Loucy (cell line): ENCODE measurements at regions not wholly inside any gene's neighbourhood (a gene's known extent, or its start where the extent isn't known, plus 50 kb on each side); places are given as distances from the start of the nearest gene placed in this dataset.

Source experiments
- H2AFZ ChIP-seq: fragments of 200-600 bp; sonication (generic); 2 replicates; pipeline ENCODE4 v1.6.0; 2016; ENCODE audit warnings: antibody characterized with exemption, mild to moderate bottlenecking, low read length, moderate library complexity
- H3F3A ChIP-seq: fragments of 200-600 bp; 2 replicates; pipeline ENCODE4 v1.6.0; 2016; ENCODE audit warnings: antibody characterized with exemption, low read depth, mild to moderate bottlenecking
- H3K27me3 ChIP-seq: fragments of 200-600 bp; sonication (generic); 2 replicates; pipeline ENCODE4 v1.6.1; 2014; ENCODE audit warnings: low read length, mild to moderate bottlenecking; ENCODE audit not compliant: insufficient read depth, poor library complexity, severe bottlenecking
- H3K36me3 ChIP-seq: fragments of 200-600 bp; sonication (generic); 2 replicates; pipeline ENCODE4 v1.6.1; 2016; ENCODE audit warnings: low read length; ENCODE audit not compliant: insufficient read depth
- H3K4me1 ChIP-seq: fragments of 200-600 bp; sonication (generic); 2 replicates; pipeline ENCODE4 v1.5.1; 2014; ENCODE audit warnings: low read length, mild to moderate bottlenecking; ENCODE audit not compliant: insufficient read depth, poor library complexity, severe bottlenecking
- H3K4me2 ChIP-seq: fragments of 200-600 bp; sonication (generic); 2 replicates; pipeline ENCODE4 v1.6.0; 2014; ENCODE audit warnings: antibody characterized with exemption, low read length, low read depth, mild to moderate bottlenecking; ENCODE audit not compliant: poor library complexity, severe bottlenecking
- H3K4me3 ChIP-seq: fragments of 200-600 bp; sonication (generic); 2 replicates; pipeline ENCODE4 v1.5.1; 2014; ENCODE audit warnings: low read length, mild to moderate bottlenecking, mixed read lengths; ENCODE audit not compliant: poor library complexity, severe bottlenecking
- H3K79me2 ChIP-seq: fragments of 200-600 bp; sonication (generic); 2 replicates; pipeline ENCODE4 v1.6.1; 2014; ENCODE audit warnings: low read length; ENCODE audit not compliant: insufficient read depth
- H3K9ac ChIP-seq: fragments of 200-600 bp; sonication (generic); 2 replicates; pipeline ENCODE4 v1.6.0; 2014; ENCODE audit warnings: mild to moderate bottlenecking, low read depth, low read length, moderate library complexity; ENCODE audit not compliant: poor library complexity, severe bottlenecking
- H3K9me2 ChIP-seq: fragments of 200-600 bp; sonication (generic); replicated peaks from 2 replicates; pipeline ENCODE4 v1.6.1; 2016; ENCODE audit warnings: low read depth, low read length, mixed read lengths
- H3K9me3 ChIP-seq: fragments of 200-600 bp; sonication (generic); 2 replicates; pipeline ENCODE4 v1.6.1; 2014; ENCODE audit warnings: mild to moderate bottlenecking, antibody characterized with exemption, low read length, low read depth; ENCODE audit not compliant: insufficient read depth
- H4K20me1 ChIP-seq: fragments of 200-600 bp; sonication (generic); 2 replicates; pipeline ENCODE4 v1.6.0; 2014; ENCODE audit warnings: antibody characterized with exemption, low read length, mild to moderate bottlenecking; ENCODE audit not compliant: insufficient read depth, poor library complexity, severe bottlenecking
- EZH2phosphoT487 ChIP-seq: fragments of 200-600 bp; IDR thresholded peaks from 2 replicates; pipeline ENCODE4 v1.6.1; 2018; ENCODE audit warnings: antibody characterized with exemption, mild to moderate bottlenecking, moderate library complexity, borderline replicate concordance
- TF ChIP-seq, protein P1 (sequence below): fragments of 200-600 bp; sonication (generic); conservative IDR thresholded peaks from 2 replicates; pipeline ENCODE4 v1.5.1; 2014; ENCODE audit warnings: mild to moderate bottlenecking, antibody characterized with exemption, low read length

DNA sequence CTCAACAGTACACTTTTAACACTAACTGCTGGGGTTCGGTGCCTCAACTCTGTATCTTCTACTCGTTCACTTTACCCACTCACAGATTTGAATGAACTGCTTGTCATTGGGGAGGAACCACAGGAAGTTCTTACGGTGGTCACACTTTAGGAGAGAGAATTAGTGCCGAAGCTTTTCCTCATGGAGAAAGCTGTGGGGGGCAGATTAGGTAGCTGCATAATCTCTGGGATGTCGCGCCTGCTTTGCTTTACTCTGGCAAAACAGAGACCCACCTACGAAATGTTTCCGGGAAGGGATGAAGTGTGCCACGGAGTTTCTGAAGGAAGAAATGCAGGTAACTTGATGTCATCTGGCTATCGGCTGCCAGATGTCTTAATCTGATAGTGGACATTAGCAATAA lies 949.7 kb upstream of the TENM3 start:
- no peak overlapping the region for H3K4me3 ChIP-seq
- H2AFZ ChIP-seq = no peak overlapping the region
- H3K27me3 ChIP-seq = no peaks in the 10 kb centered on the region
- no peaks in the 10 kb centered on the region for H3K79me2 ChIP-seq
- no peak overlapping the region for H3K4me2 ChIP-seq
- no peaks in the 10 kb centered on the region for H3F3A ChIP-seq
- no peaks in the 10 kb centered on the region for H3K4me1 ChIP-seq
- H3K9me3 ChIP-seq = no peaks in the 10 kb centered on the region
- TF ChIP-seq, protein P1, sequence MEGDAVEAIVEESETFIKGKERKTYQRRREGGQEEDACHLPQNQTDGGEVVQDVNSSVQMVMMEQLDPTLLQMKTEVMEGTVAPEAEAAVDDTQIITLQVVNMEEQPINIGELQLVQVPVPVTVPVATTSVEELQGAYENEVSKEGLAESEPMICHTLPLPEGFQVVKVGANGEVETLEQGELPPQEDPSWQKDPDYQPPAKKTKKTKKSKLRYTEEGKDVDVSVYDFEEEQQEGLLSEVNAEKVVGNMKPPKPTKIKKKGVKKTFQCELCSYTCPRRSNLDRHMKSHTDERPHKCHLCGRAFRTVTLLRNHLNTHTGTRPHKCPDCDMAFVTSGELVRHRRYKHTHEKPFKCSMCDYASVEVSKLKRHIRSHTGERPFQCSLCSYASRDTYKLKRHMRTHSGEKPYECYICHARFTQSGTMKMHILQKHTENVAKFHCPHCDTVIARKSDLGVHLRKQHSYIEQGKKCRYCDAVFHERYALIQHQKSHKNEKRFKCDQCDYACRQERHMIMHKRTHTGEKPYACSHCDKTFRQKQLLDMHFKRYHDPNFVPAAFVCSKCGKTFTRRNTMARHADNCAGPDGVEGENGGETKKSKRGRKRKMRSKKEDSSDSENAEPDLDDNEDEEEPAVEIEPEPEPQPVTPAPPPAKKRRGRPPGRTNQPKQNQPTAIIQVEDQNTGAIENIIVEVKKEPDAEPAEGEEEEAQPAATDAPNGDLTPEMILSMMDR = no peak
- TF ChIP-seq EZH2phosphoT487 = no peak
- no peak overlapping the region for H3K9ac ChIP-seq
- H3K36me3 ChIP-seq = no peaks in the 10 kb centered on the region
- no peaks in the 10 kb centered on the region for H4K20me1 ChIP-seq
- no peaks in the 10 kb centered on the region for H3K9me2 ChIP-seq

GRCh38 chr4:181294421-181294820 lies 948.8 kb upstream of the TENM3 start:
- no peaks in the 10 kb centered on the region for H3K9me2 ChIP-seq
- H3K9ac ChIP-seq = no peak overlapping the region
- H4K20me1 ChIP-seq = no peaks in the 10 kb centered on the region
- no peaks in the 10 kb centered on the region for H3K79me2 ChIP-seq
- H3K4me2 ChIP-seq = no peak overlapping the region
- no peaks in the 10 kb centered on the region for H3K36me3 ChIP-seq
- TF ChIP-seq EZH2phosphoT487 = no peak
- TF ChIP-seq, protein P1 = no peak
- H2AFZ ChIP-seq = no peak overlapping the region
- no peaks in the 10 kb centered on the region for H3K27me3 ChIP-seq
- no peaks in the 10 kb centered on the region for H3F3A ChIP-seq
- H3K4me1 ChIP-seq = no peaks in the 10 kb centered on the region
- H3K4me3 ChIP-seq = no peak overlapping the region
- no peaks in the 10 kb centered on the region for H3K9me3 ChIP-seq

DNA sequence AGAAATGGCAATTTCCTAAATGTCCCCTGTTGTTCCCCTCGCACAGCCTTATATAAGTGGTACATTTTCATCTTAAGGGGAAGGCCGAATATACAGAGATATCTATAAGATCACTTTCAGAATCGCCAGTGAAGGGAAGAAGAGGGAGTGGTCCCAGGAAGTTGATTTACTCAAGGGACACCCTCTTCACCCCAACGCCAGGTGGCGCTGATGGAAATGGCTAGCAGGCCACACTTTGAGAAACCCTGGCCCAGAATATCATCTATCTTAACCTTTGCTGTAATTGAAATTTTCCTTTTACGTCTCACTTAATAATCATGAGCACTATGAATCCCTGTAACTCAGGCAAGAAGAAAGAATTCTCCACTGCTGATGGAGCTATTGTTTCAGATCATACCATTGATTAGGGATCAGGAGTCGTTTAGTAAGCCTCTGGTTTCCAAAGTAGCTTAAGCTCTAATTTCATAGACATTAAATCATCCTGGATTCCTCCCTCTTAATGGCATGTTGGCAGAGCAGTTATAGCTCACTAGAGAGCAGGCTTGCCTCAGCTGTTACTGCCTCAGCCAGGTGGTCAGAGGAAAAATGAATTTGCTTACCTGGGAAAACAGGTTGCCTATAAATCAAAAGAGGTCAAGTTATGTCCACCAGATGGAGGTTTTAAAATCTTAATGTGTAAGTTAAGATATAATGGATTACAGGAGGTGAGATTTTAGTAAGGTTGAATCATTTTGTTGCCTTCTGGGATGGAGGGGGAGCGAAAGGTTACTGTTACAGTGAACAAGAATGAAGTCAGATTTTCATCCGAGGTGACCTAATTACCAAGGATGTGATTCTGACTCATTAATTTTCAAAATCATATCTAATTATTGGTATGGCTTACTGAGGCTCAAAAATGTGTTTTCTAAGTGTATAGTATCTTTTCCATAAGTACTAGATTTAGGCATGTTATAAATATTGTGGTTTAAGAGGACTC lies 941.2 kb upstream of the TENM3 start:
- TF ChIP-seq, protein P1 = peak; percentile 70
- no peak for TF ChIP-seq EZH2phosphoT487
- Histone ChIP-seq H3K4me3 (peak overlapping the region; percentile 6), H3K79me2 (no peaks in the 10 kb centered on the region), H2AFZ (no peak overlapping the region; the same call in 1 of the 2 replicates), H3K36me3 (no peaks in the 10 kb centered on the region), H4K20me1 (no peaks in the 10 kb centered on the region), H3K9me2 (no peaks in the 10 kb centered on the region), H3K4me1 (no peaks in the 10 kb centered on the region), H3K9ac (no peak overlapping the region), H3K9me3 (no peaks in the 10 kb centered on the region), H3K4me2 (peak overlapping the region; percentile 19), H3F3A (no peaks in the 10 kb centered on the region), H3K27me3 (no peaks in the 10 kb centered on the region)
